ENCODE measurements at regions not wholly inside any gene's neighbourhood (a gene's known extent, or its start where the extent isn't known, plus 50 kb on each side); places are given as distances from the start of the nearest gene placed in this dataset.
A peak's percentile ranks its signal among the peaks of the same experiment; 100 is the strongest.

DNA sequence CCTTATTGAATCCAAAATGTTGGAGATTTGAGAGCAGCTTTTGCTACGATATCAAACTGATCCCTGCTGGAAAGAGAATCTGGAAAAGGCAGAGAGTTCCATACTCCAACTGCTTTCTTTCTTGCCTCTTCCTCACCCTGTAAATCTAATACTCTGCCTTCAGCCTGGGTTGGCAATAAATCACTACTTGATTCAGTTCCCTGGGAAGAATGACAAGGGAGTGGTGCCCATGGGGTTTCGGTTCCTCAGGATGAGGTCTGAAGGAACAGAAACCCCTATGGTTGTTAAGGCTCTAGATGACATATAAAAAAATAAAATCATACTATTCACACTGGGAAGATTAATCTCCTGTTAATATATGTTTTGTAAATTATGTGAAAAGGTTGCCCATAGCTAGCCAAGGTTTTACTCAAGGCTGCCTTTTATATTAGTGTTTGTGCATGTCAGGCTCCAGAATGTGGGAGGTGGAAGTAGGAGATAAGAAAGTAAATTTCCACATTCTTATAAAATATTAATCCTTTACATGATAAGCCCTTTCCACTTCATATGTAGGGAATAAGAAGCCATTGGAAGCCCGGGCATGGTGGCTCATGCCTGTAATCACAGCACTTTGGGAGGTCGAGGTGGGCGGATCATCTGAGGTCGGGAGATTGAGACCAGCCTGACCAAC, 106.2 kb upstream of the CACNA2D1 start:
- TF ChIP-seq, protein P1, sequence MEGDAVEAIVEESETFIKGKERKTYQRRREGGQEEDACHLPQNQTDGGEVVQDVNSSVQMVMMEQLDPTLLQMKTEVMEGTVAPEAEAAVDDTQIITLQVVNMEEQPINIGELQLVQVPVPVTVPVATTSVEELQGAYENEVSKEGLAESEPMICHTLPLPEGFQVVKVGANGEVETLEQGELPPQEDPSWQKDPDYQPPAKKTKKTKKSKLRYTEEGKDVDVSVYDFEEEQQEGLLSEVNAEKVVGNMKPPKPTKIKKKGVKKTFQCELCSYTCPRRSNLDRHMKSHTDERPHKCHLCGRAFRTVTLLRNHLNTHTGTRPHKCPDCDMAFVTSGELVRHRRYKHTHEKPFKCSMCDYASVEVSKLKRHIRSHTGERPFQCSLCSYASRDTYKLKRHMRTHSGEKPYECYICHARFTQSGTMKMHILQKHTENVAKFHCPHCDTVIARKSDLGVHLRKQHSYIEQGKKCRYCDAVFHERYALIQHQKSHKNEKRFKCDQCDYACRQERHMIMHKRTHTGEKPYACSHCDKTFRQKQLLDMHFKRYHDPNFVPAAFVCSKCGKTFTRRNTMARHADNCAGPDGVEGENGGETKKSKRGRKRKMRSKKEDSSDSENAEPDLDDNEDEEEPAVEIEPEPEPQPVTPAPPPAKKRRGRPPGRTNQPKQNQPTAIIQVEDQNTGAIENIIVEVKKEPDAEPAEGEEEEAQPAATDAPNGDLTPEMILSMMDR (IDR thresholded peaks at IDR 0.05; ENCODE audit: control insufficient read depth, extremely low read depth, insufficient read depth) = no peak
- H3K4me3 ChIP-seq (ENCODE audit: low read depth, low read length) = no peak overlapping the region
- DNase-seq (ENCODE audit: low read depth) = no peak

- no peak overlapping the region for H3K4me3 ChIP-seq (ENCODE audit: low read depth, low read length)
- DNase-seq (ENCODE audit: low read depth) = no peak
- TF ChIP-seq, protein P1 (IDR thresholded peaks at IDR 0.05; ENCODE audit: control insufficient read depth, extremely low read depth, insufficient read depth) = no peak
Observed at GRCh38 chr7:82548141-82548688, 104.6 kb upstream of the CACNA2D1 start.

GRCh38 chr7:82542665-82543064, 99.1 kb upstream of the CACNA2D1 start:
- no peak for DNase-seq (ENCODE audit: low read depth)
- H3K4me3 ChIP-seq (ENCODE audit: low read depth, low read length) = no peak overlapping the region
- TF ChIP-seq, protein P1 (IDR thresholded peaks at IDR 0.05; ENCODE audit: control insufficient read depth, extremely low read depth, insufficient read depth) = no peak

DNA sequence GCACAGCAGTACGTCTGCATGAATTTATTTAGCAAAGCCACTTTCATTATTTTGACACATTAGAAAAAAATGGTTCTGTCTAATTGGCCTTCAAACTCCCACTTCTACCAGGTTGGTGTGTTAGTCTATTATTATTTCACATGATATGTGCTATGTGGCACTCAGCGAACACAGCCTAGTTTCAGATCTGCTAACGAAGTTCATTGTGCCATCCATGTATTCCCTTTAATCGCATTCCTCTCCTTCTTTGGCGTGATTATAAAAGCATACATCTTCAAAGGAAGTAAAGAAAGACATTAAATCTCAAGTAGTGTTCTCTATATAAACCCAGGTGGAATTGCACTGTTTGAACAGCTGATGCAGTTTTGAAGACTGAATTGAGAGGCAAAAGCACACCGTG, 96.4 kb upstream of the CACNA2D1 start:
- TF ChIP-seq, protein P1 (IDR thresholded peaks at IDR 0.05; ENCODE audit: control insufficient read depth, extremely low read depth, insufficient read depth) = no peak
- no peak overlapping the region for H3K4me3 ChIP-seq (ENCODE audit: low read depth, low read length)
- DNase-seq (ENCODE audit: low read depth) = peak; percentile 73

DNA sequence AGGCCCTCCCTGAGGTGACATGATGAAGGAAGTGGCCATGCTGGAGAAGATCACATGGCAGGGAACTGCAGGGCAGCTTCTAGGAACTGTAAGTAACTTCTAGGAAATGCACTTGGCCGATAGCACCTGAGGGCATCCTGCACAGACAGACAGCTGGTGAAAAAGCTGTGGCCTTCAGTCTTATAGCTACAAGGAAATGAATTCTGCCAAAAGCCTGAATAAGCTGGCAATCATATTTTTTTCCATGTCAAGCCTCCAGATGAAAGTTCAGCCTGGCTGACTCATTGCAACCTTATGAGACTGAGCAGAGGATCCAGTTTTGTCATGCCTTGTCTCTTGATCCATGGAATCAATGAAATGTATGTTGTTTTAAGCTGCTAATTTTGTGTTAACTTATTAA, 91.1 kb upstream of the CACNA2D1 start:
- peak; percentile 89 for DNase-seq (ENCODE audit: low read depth)
- TF ChIP-seq, protein P1 (IDR thresholded peaks at IDR 0.05; ENCODE audit: control insufficient read depth, extremely low read depth, insufficient read depth) = no peak

GRCh38 chr7:82530361-82530760, 86.8 kb upstream of the CACNA2D1 start:
- no peak overlapping the region for H3K4me3 ChIP-seq (ENCODE audit: low read depth, low read length)
- TF ChIP-seq, protein P1 (IDR thresholded peaks at IDR 0.05; ENCODE audit: control insufficient read depth, extremely low read depth, insufficient read depth) = no peak
- no peak for DNase-seq (ENCODE audit: low read depth)

More for the DNA sequence above, 91.1 kb upstream of the CACNA2D1 start:
- H3K4me3 ChIP-seq (ENCODE audit: low read depth, low read length) = no peak overlapping the region
